ENCODE measurements at regions not wholly inside any gene's neighbourhood (a gene's known extent, or its start where the extent isn't known, plus 50 kb on each side); places are given as distances from the start of the nearest gene placed in this dataset.

GRCh38 chr14:80395031-80395430 is 183.7 kb upstream of the DIO2 start:
- Mint-ChIP-seq H3K27ac (no peak overlapping the region), H3K27me3 (ENCODE audit: low read depth) (no peaks in the 10 kb centered on the region), H3K36me3 (ENCODE audit: insufficient read depth in 1 of 3, low read depth in 3 of 3) (peaks cover 0 to 6% (median 2%) of the 10 kb centered on the region in 3 experiments; a peak in 2 of 7 replicates), H3K4me3 (no peak overlapping the region), H3K9me3 (peaks cover 10% of the 10 kb centered on the region in 2 experiments; a peak in 4 of 5 replicates), H3K4me1 (peaks cover 10 to 12% of the 10 kb centered on the region in 2 experiments)
- H3K18ac ChIP-seq (ENCODE audit: insufficient read length, low read depth, low read length): no peak overlapping the region
- H2BK15ac ChIP-seq (ENCODE audit: low read depth, low read length): no peak overlapping the region
- no peak overlapping the region for H2BK120ac ChIP-seq (ENCODE audit: low read depth, low read length, poor library complexity, severe bottlenecking)
- no peak overlapping the region for H2AK5ac ChIP-seq (ENCODE audit: insufficient read length, low read length)
- no peak for TF ChIP-seq CTCF (conservative IDR thresholded peaks at IDR 0.05)
- no peak overlapping the region for H4K5ac ChIP-seq (ENCODE audit: insufficient read length, low read depth, low read length)
- no peak overlapping the region for H3T11ph ChIP-seq (ENCODE audit: low read length)
- no peak overlapping the region for H3K4me2 ChIP-seq (ENCODE audit: insufficient read depth, insufficient read length, low read length)
- no peak overlapping the region for H2BK20ac ChIP-seq (ENCODE audit: low read depth, low read length, poor library complexity, severe bottlenecking)
- no peaks in the 10 kb centered on the region for H3K79me1 ChIP-seq (ENCODE audit: insufficient read depth, low read depth, low read length, poor library complexity, severe bottlenecking)
- no peaks in the 10 kb centered on the region for H3K23me2 ChIP-seq (ENCODE audit: insufficient read length, low read depth, low read length, poor library complexity, severe bottlenecking)
- H4K91ac ChIP-seq (ENCODE audit: insufficient read length, low read depth, low read length): no peak overlapping the region
- no peaks in the 10 kb centered on the region for H3K79me2 ChIP-seq (ENCODE audit: insufficient read depth, low read length)
- H2BK5ac ChIP-seq (ENCODE audit: insufficient read length, low read length): no peak overlapping the region
- peaks cover 3% of the 10 kb centered on the region; the same call in 1 of the 2 replicates for H3K4me1 ChIP-seq (ENCODE audit: insufficient read depth, low read length)
- H2AFZ ChIP-seq (ENCODE audit: low read length): no peak overlapping the region
- no peak overlapping the region for H3K56ac ChIP-seq (ENCODE audit: insufficient read length, low read depth, low read length)
- H2BK12ac ChIP-seq (ENCODE audit: insufficient read length, low read depth, low read length): no peak overlapping the region
- no peak overlapping the region for H3K14ac ChIP-seq (ENCODE audit: insufficient read depth, low read length)
- no peak for DNase-seq
- no peak overlapping the region for H4K8ac ChIP-seq (replicated peaks; ENCODE audit: insufficient read length, low read depth, low read length)
- H3K27me3 ChIP-seq (ENCODE audit: insufficient read depth, low read length): no peaks in the 10 kb centered on the region; the same call in 1 of the 2 replicates
- no peak overlapping the region for H3K4ac ChIP-seq (ENCODE audit: low read depth, low read length)
- no peak overlapping the region for H3K9ac ChIP-seq (ENCODE audit: extremely low read depth, insufficient read length, low read length)
- no peak overlapping the region for H3K27ac ChIP-seq (ENCODE audit: insufficient read length, low read depth, low read length)
- H3K9me3 ChIP-seq (ENCODE audit: control insufficient read depth, low read depth, low read length): no peaks in the 10 kb centered on the region
- WGBS (ENCODE audit: extremely low coverage, insufficient read length, low lambda C conversion rate): no CpG with 5 or more reads among the region's 2 CpGs
- no peak overlapping the region for H3K23ac ChIP-seq (ENCODE audit: insufficient read length, low read depth, low read length)
- H4K20me1 ChIP-seq (ENCODE audit: control insufficient read depth, insufficient read depth, insufficient read length): no peaks in the 10 kb centered on the region

Data from H9 (cell line).